Posterior vena cava (tissue), 2 donors: ENCODE measurements at regions not wholly inside any gene's neighbourhood (a gene's known extent, or its start where the extent isn't known, plus 50 kb on each side); places are given as distances from the start of the nearest gene placed in this dataset.

Experiments
- DNase-seq: peaks from one replicate; pipeline ENCODE4 v3.0.0-alpha.2; 2020; ENCODE audit warnings: low spot score
- intact Hi-C, 2 donors: fragments of 100-400 bp; cut with DNase I; formaldehyde crosslinking; loops; one replicate each; pipeline versions ENCODE4 v1.14.1 to v1.14.2; 2022 to 2023
- donor health status: DM: yes; HTN: yes; CAD: no.
- donor health status: DM: yes; HTN: yes; CAD: no.

DNA sequence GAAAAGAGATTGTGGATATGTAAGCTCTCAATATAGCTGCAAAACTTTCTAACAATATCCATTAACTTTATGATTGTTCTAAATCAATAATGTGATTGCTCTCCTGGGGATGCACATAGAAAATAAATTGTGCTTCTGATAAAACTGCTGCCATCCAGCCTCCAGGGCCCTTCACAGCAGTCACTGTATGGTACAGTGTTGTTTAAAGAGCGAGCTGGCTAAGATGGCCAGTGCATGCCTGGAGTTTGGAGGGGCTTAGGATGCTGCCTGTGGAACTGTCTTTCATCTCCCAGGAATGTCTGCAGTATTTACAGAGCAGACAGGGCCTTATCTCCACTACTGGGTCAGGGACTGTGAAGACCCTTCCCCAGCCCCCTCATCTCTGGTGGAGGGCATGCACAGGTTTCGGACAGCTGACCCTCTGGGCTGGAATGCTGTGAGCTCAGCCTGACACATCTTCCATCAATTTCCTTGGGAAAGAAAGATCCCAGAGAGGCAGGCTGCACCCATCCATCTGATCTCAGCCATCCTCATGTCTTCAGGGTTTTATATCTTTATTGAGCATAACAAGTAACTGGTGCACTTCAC lies 137.0 kb downstream of the PLPP3 start:
- DNase-seq, result no peak
- intact Hi-C loops, result no loop called here

- no peak for DNase-seq
- intact Hi-C loops, result no loop called here
These were observed 137.8 kb downstream of the PLPP3 start for GRCh38 chr1:56441601-56442000.

DNA sequence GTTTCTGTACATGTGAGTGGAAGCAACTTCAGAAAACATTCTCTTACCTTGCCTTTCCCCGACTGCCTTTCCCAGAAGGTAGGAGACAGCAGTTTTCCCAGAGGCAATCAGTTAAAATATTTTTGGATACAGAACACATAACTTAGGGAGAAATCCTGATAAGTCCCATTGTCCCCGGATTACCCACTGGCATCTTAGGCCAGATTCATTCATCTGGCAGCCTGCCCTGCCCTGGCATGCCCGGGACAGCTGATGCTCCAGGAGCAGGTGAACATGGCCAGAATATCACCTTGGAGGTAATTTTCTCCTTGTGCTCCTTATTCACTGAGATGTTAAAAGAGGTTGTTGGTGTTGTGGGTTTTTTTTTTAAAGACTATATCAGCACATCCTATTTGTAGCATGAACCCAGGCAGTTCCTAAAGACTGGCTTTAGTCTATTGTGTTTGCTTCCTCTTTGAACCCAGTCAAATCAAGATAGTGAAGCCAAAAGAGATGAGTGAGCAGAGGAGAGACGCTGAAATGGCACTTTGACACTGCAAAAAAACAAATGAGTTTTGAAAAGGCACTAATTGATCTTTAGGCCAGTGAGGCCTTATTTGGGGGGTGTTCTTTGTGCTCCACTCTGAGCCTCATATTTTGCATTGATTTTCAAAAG lies 139.6 kb downstream of the PLPP3 start:
- no peak for DNase-seq
- intact Hi-C loops, result no loop called here

DNA sequence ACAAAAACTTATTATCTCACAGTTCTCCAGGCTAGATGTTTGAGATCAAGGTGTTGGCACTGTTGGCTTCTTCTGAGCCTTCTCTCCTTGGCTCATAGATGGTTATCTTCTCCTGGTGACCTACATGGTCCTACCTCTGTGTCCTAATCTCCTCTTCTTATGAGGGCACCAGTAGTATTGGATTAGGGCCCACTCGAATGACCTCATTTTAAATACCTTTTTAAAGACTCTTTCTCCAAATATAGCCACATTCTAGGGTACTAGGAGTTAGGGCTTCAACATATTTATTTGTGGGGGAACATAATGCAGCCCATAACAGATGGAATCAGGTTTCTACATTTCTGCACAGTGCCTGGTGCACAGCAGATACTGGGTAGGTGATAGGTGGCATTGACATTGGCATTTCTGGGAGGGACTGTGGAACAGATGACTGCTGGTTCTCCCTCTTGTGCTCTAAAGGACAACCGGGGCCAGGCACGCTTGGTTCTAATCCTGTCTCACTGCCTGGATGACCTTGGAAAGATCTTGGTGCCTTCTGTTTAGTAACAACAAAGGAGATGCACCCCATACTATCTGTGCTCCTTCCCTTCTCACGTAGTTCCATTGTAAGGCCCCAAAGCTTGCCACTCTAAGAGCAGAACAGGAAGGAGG lies 140.3 kb downstream of the PLPP3 start:
- intact Hi-C loops, result no loop called here
- DNase-seq, result no peak

DNA sequence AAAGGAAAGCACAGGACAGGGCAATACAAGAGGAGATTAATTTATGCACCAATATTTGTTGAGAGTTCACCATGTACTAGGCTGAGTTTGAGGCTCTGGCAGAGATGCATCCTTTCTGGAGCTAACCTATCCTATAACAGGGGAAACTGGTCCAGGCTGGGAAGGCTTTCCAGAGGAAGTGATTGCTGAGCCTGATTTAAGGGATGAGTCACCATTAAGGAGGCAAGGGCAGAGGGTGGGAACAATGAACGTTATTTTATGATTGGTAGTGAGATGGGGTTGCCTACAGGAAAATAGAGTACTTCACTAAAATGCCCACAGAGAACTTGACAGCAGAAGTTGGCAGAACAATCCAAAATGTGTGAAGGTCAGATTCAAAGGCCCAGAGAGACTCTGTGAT lies 141.4 kb downstream of the PLPP3 start:
- no peak for DNase-seq
- intact Hi-C loops, result no loop called here

DNA sequence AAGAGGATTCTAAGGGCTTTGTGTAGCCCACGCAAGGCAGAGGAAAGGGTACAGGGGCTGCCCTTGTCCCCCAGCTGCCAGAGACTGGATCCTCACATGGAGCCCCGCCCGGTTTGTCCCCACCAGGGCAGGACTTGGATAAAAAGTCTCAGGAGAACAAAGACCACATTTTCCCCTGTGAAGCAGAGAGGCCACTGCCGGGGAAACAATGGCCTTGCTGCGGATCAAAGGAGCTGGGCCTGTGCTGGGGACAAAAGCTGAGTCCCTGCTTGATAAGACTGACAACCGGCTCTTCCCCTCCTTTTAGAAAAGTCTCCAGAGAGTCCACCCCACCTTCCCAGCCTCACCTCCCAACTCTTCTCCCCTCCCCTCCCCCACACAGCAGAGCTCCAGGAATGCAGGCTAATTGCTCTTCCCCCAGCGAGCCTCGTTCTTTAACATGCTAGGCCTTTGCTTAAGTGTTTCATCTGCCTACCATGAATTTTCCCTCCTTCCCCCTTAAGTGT lies 142.4 kb downstream of the PLPP3 start:
- DNase-seq, result no peak
- intact Hi-C loops, result no loop called here

DNA sequence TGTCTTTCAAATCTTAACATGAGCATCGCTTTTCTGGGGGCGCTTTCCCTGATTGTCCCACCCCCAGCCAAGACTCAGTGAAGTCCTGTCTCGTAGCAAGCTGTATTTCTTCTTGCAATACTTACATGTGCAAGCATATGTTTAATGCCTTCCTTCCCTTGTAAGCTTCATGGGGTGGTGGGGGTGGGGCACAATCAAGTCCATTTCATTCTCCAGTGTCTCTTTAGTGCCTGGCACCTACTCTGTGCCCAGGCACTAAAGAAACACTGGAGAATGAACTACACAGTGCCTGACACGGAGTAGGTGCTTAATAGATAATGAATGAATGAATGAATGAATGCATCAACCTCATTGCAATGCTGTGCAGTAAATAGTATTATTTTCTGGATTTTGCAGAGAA lies 143.1 kb downstream of the PLPP3 start:
- intact Hi-C loops, result no loop called here
- no peak for DNase-seq

GRCh38 chr1:56435434-56436262 lies 143.7 kb downstream of the PLPP3 start:
- intact Hi-C loops, result no loop called here
- DNase-seq, result no peak

DNA sequence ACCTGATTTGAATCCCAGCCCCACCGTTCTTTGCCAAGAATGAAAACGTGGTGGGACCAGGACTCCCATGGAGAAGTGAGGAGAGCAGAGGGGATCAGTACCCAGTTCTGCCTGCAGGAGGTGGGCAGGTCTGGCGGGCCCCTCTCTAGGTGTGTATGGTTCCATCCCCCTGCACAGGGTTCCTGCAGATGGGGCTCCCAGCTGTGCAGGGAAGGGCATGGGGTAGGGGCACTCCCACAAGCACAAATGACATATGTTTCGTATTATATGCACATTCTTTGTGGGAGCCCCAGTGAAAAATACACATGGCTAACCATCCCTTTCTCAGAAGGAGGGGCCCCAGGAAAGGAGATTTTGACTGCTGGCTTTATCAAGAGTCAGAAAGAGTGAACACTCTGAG lies 144.6 kb downstream of the PLPP3 start:
- intact Hi-C loops, result no loop called here
- DNase-seq, result no peak

DNA sequence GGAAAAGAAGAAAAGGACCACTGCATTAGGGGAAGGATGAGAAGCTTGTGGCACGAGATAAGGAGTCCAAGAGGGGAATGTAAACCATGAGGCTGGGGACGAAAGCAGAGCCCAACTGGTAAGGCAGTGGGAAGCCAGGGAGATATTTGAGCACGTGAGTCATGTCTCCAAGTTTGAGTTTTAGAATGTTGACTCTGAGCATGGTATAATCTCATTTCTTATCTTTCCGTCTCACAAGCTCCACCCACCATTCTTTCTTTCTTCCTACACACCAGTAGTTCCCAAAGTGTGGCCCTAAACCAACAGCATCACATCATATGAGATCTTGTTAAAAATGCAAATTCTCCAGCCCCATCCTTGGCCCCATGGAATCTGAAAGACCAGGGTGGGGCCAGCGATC lies 145.3 kb downstream of the PLPP3 start:
- DNase-seq, result no peak
- intact Hi-C loops, result no loop called here

DNA sequence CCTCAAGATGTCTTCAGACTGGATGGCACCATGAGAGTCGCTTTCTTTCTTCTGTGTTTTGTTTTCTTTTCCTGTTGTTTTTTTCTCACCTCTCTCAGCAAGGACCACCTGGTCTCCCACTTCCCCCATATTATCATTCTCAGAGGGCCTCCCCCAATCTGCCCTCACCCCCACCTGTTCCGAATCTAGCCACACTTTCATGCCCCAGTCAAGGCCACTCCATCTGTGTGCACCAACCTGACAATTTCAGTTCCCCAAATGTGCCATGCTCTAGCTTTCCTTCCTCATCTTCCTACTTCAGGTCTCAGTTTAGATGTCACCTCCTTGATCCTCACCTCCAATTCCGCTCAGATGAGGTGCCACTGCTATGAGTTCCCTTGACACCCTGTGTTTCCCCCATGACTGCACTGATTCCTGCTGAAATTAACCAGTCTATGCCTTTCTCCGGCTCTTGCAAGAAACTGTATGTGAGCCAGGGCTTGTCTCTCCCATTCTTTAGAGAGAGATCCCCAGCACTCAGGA lies 146.2 kb downstream of the PLPP3 start:
- DNase-seq, result no peak
- intact Hi-C loops, result no loop called here

- DNase-seq, result no peak
- intact Hi-C loops, result no loop called here
These were observed 147.0 kb downstream of the PLPP3 start for GRCh38 chr1:56432166-56432971.

- intact Hi-C loops, result no loop called here
- no peak for DNase-seq
These were observed 149.1 kb downstream of the PLPP3 start for GRCh38 chr1:56430141-56430839.

DNA sequence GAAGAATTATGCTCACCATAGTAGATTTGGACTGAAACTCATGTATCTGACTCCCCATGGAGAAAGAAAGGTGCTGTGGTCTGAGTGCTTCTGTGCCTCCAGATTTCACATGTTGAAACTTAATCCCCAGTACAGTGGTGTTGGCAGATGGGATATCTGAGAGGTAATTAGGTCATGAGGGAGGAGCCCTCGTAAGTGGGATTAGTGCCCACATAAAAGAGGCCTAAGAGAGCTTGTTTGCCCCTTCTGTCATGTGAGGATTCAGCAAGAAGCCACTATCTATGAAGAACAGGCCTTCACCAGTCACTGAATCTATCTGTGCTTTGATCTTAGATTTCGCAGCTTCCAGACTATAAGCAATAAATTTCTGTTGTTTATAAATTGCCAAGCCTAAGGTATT lies 150.1 kb downstream of the PLPP3 start:
- intact Hi-C loops, result loop anchor here in 1 of 2 donors (1.0 kb wide), 1 partner anchor 31 kb away; no protein-coding TSS in a partner anchor
- no peak for DNase-seq

- DNase-seq, result no peak
- intact Hi-C loops, result no loop called here
These were observed 152.6 kb downstream of the PLPP3 start for GRCh38 chr1:56426587-56427381.

DNA sequence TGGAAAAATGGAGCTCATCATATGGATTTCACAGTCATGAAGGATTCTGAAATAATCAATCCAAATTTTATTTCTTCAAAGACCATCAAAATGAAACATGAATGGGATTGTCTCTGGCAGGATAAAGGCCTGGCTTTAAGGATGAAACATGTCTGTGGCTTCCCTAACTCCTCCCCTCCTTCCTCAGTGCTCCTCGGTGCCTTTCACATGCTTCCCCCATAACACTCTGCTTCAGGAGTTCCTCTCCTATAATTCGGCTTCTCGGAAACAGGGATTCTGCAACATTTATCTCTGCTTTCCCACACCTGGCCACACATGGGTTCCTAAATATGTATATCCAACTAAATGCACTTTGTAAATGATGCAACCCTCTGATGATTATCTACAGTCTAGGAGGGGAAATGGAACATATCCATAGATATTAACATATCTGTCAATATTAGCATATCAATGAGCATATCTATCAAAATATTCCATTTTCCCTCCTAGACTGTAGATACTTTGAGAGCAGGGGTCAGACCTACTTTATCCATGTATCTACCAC lies 153.8 kb downstream of the PLPP3 start:
- intact Hi-C loops, result no loop called here
- DNase-seq, result no peak

DNA sequence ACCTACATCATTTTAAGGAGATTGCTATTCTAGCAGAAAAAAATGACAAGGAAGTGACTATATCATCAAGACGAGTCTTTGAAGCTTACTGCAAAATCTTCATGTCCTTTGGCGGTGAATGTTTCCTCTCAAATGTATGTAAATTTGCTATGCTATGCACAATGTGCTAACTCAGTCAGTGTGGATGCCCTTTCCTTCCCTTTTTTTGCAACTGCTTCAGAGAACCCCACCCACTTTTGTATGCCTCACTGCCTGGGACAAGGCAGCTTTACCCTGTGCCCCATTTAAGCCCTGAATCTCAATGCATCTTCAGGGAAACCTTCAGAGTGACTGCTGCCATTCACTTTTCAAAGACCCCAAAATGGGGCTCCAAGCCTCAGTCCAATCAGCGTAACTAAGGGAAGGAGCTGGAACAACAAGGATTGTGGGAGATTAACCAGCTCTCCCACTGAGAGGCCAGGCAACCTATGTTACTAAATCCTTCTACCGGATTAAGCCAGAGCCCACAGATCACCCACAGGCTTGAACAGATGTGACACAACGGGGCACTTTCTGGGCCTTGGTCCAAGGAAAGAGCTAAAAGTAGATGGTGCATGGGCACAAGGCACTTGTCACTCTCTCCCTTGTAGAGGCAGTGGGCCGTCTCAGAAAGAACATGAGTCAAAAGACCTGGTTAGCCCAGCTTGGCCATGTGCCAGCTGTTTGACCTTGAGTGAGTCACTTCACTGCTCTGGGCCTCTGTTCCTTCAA lies 154.4 kb downstream of the PLPP3 start:
- intact Hi-C loops, result no loop called here
- peak; percentile 87 for DNase-seq
